ENCODE measurements at regions not wholly inside any gene's neighbourhood (a gene's known extent, or its start where the extent isn't known, plus 50 kb on each side); places are given as distances from the start of the nearest gene placed in this dataset.

DNA sequence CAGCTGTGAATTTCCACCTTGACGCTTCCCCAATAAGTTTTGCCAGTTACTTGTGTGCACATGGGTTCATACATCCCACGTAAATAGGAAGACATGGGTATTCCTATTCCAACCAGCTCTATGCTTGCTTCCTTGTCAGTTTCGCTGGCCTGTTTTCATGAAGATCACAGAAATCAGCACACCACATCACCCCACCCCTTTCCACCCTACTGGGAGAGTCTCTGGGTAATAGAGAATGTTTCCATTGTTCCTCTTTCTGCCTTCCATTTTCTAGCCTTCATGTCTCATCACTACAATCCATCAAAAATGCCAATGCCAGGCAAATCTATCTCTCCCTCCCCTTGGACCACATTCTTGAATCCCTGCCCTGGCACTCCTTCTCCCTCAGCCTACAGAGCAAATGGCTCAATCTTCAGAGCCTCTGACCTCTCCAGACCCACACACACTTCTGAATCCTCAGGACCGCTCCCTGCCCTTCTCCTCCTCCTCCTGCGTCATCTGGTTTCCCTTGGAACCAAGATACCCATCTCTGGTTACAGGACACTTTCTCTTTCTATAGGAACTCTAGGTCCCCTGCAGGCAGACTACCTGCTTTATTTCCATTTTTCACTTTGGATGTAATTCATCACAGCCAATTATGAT lies 323.3 kb downstream of the DHX15 start:
- no peaks in the 10 kb centered on the region for H3K36me3 ChIP-seq (ENCODE audit: control insufficient read depth, insufficient read depth, low read length)
- ATAC-seq (no peak), FAIRE-seq (no peak), DNase-seq (ENCODE audit: extremely low read depth in 1 of 4, low spot score in 3 of 4) (no peak)
- no peaks in the 10 kb centered on the region; a peak in 1 of 5 replicates for H3K27me3 ChIP-seq (ENCODE audit: control insufficient read depth in 2 of 2, insufficient read depth in 2 of 2, low read length in 2 of 2)
- no peaks in the 10 kb centered on the region for H3K4me1 ChIP-seq (replicated peaks in 1 of 2; ENCODE audit: control insufficient read depth in 2 of 2, insufficient read depth in 2 of 2, low read length in 2 of 2)
- in situ Hi-C loops (cut with MboI), result no loop called here
- WGBS (ENCODE audit: insufficient coverage, low coverage, missing lambda C conversion rate), result 1% methylated on average over 5 of the region's 5 CpGs
- H3K9me1 ChIP-seq (ENCODE audit: control insufficient read depth, insufficient read depth, low read length), result no peaks in the 10 kb centered on the region
- BruUV-seq (replicated peaks), result no TSS peak
- intact Hi-C loops (cut with micrococcal nuclease), result no loop called here
- ChIA-PET CTCF (ENCODE audit: low intra/inter-chr PET ratio) (no interaction called here), POLR2A (interaction anchor here (1.6 kb wide), 1 partner anchor 10 kb away, joined by 3 read pairs; no protein-coding TSS in a partner anchor)
- H4K20me1 ChIP-seq (replicated peaks; ENCODE audit: control insufficient read depth, insufficient read depth, low read length), result no peaks in the 10 kb centered on the region
- H3K79me2 ChIP-seq (ENCODE audit: control insufficient read depth, insufficient read depth, low read length), result no peaks in the 10 kb centered on the region
- no peak overlapping the region for H3K4me2 ChIP-seq (ENCODE audit: insufficient read depth, low read length)
- no peak overlapping the region for H3K4me3 ChIP-seq
- no peak overlapping the region for H2AFZ ChIP-seq (ENCODE audit: low read depth, low read length)
- no peak overlapping the region for H3K27ac ChIP-seq (ENCODE audit: extremely low read depth, low read depth, low read length)
- no peaks in the 10 kb centered on the region for H3K9me3 ChIP-seq (replicated peaks; ENCODE audit: control insufficient read depth, insufficient read depth, low read depth, low read length)
- no peak overlapping the region for H3K9ac ChIP-seq (ENCODE audit: insufficient read depth in 1 of 2, low read depth in 2 of 2, low read length in 2 of 2)
- TF ChIP-seq CTBP1 (IDR thresholded peaks at IDR 0.05; ENCODE audit: borderline replicate concordance) (no peak), ZNF431 (CRISPR knock-in tag; IDR thresholded peaks at IDR 0.05) (no peak), ZFP1 (CRISPR knock-in tag; IDR thresholded peaks at IDR 0.05) (no peak), CTCFL (IDR thresholded peaks at IDR 0.05; ENCODE audit: borderline replicate concordance, insufficient read depth, low read depth, low read length, poor library complexity, severe bottlenecking) (no peak), CCAR2 (IDR thresholded peaks at IDR 0.05; ENCODE audit: low read depth, low read length) (no peak), THRA (IDR thresholded peaks at IDR 0.05) (no peak), ZBED1 (IDR thresholded peaks at IDR 0.05) (no peak), ZNF184 (CRISPR knock-in tag; IDR thresholded peaks at IDR 0.05) (no peak), MAFK (IDR thresholded peaks at IDR 0.05; ENCODE audit: low read length) (no peak)
- TF ChIP-seq, protein P1, sequence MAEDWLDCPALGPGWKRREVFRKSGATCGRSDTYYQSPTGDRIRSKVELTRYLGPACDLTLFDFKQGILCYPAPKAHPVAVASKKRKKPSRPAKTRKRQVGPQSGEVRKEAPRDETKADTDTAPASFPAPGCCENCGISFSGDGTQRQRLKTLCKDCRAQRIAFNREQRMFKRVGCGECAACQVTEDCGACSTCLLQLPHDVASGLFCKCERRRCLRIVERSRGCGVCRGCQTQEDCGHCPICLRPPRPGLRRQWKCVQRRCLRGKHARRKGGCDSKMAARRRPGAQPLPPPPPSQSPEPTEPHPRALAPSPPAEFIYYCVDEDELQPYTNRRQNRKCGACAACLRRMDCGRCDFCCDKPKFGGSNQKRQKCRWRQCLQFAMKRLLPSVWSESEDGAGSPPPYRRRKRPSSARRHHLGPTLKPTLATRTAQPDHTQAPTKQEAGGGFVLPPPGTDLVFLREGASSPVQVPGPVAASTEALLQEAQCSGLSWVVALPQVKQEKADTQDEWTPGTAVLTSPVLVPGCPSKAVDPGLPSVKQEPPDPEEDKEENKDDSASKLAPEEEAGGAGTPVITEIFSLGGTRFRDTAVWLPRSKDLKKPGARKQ (CRISPR knock-in tag; IDR thresholded peaks at IDR 0.05), result no peak
- TF ChIP-seq, protein P2, sequence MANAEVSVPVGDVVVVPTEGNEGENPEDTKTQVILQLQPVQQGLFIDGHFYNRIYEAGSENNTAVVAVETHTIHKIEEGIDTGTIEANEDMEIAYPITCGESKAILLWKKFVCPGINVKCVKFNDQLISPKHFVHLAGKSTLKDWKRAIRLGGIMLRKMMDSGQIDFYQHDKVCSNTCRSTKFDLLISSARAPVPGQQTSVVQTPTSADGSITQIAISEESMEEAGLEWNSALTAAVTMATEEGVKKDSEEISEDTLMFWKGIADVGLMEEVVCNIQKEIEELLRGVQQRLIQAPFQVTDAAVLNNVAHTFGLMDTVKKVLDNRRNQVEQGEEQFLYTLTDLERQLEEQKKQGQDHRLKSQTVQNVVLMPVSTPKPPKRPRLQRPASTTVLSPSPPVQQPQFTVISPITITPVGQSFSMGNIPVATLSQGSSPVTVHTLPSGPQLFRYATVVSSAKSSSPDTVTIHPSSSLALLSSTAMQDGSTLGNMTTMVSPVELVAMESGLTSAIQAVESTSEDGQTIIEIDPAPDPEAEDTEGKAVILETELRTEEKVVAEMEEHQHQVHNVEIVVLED (CRISPR knock-in tag; IDR thresholded peaks at IDR 0.05), result no peak
- TF ChIP-seq, protein P3, sequence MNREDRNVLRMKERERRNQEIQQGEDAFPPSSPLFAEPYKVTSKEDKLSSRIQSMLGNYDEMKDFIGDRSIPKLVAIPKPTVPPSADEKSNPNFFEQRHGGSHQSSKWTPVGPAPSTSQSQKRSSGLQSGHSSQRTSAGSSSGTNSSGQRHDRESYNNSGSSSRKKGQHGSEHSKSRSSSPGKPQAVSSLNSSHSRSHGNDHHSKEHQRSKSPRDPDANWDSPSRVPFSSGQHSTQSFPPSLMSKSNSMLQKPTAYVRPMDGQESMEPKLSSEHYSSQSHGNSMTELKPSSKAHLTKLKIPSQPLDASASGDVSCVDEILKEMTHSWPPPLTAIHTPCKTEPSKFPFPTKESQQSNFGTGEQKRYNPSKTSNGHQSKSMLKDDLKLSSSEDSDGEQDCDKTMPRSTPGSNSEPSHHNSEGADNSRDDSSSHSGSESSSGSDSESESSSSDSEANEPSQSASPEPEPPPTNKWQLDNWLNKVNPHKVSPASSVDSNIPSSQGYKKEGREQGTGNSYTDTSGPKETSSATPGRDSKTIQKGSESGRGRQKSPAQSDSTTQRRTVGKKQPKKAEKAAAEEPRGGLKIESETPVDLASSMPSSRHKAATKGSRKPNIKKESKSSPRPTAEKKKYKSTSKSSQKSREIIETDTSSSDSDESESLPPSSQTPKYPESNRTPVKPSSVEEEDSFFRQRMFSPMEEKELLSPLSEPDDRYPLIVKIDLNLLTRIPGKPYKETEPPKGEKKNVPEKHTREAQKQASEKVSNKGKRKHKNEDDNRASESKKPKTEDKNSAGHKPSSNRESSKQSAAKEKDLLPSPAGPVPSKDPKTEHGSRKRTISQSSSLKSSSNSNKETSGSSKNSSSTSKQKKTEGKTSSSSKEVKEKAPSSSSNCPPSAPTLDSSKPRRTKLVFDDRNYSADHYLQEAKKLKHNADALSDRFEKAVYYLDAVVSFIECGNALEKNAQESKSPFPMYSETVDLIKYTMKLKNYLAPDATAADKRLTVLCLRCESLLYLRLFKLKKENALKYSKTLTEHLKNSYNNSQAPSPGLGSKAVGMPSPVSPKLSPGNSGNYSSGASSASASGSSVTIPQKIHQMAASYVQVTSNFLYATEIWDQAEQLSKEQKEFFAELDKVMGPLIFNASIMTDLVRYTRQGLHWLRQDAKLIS (CRISPR knock-in tag; IDR thresholded peaks at IDR 0.05), result no peak
